ENCODE measurements at regions not wholly inside any gene's neighbourhood (a gene's known extent, or its start where the extent isn't known, plus 50 kb on each side); places are given as distances from the start of the nearest gene placed in this dataset.

- Histone ChIP-seq H3K27me3 (no peaks in the 10 kb centered on the region), H3K9me3 (no peaks in the 10 kb centered on the region), H3K27ac (no peak overlapping the region), H3K36me3 (no peaks in the 10 kb centered on the region), H3K4me1 (no peaks in the 10 kb centered on the region), H3K4me3 (no peak overlapping the region)
- ATAC-seq (no peak), DNase-seq (no peak)
- no peak for TF ChIP-seq CTCF (IDR thresholded peaks at IDR 0.05)
- intact Hi-C loops (cut with DNase I): no loop called here
Observed at GRCh38 chr2:4139316-4139715, 435.9 kb downstream of the DCDC2C start.

GRCh38 chr2:4139731-4140130, 436.4 kb downstream of the DCDC2C start:
- Histone ChIP-seq H3K4me3 (no peak overlapping the region), H3K36me3 (no peaks in the 10 kb centered on the region), H3K4me1 (no peaks in the 10 kb centered on the region), H3K9me3 (no peaks in the 10 kb centered on the region), H3K27me3 (no peaks in the 10 kb centered on the region), H3K27ac (no peak overlapping the region)
- peak; percentile 49 for ATAC-seq
- TF ChIP-seq CTCF (IDR thresholded peaks at IDR 0.05): no peak
- no peak for DNase-seq
- intact Hi-C loops (cut with DNase I): no loop called here

GRCh38 chr2:4140281-4140970, 437.1 kb downstream of the DCDC2C start:
- DNase-seq (no peak), ATAC-seq (peak; percentile 81)
- TF ChIP-seq CTCF (IDR thresholded peaks at IDR 0.05): no peak
- Histone ChIP-seq H3K27ac (no peak overlapping the region), H3K4me3 (no peak overlapping the region), H3K4me1 (no peaks in the 10 kb centered on the region), H3K36me3 (no peaks in the 10 kb centered on the region), H3K9me3 (no peaks in the 10 kb centered on the region), H3K27me3 (no peaks in the 10 kb centered on the region)
- intact Hi-C loops (cut with DNase I): no loop called here

- H3K4me1 ChIP-seq: no peaks in the 10 kb centered on the region
- no peak for ATAC-seq
- no peak for DNase-seq
- no peak overlapping the region for H3K4me3 ChIP-seq
- H3K36me3 ChIP-seq: no peaks in the 10 kb centered on the region
- H3K27ac ChIP-seq: no peak overlapping the region
- intact Hi-C loops (cut with DNase I): no loop called here
- H3K27me3 ChIP-seq: no peaks in the 10 kb centered on the region
- no peaks in the 10 kb centered on the region for H3K9me3 ChIP-seq
- TF ChIP-seq CTCF (IDR thresholded peaks at IDR 0.05): no peak
Observed at GRCh38 chr2:4144731-4145130, 441.4 kb downstream of the DCDC2C start.

GRCh38 chr2:4151521-4151920, 448.1 kb downstream of the DCDC2C start:
- intact Hi-C loops (cut with DNase I): no loop called here
- ATAC-seq: no peak

More at GRCh38 chr2:4151521-4151920, 448.1 kb downstream of the DCDC2C start:
- no peaks in the 10 kb centered on the region for H3K36me3 ChIP-seq
- no peaks in the 10 kb centered on the region for H3K4me1 ChIP-seq
- DNase-seq: no peak
- no peak for TF ChIP-seq CTCF (IDR thresholded peaks at IDR 0.05)
- H3K27ac ChIP-seq: no peak overlapping the region
- no peaks in the 10 kb centered on the region for H3K27me3 ChIP-seq
- no peaks in the 10 kb centered on the region for H3K9me3 ChIP-seq
- no peak overlapping the region for H3K4me3 ChIP-seq

All from upper lobe of right lung (tissue), 1 donor.